Posterior cingulate gyrus (tissue), 11 donors: ENCODE measurements at regions not wholly inside any gene's neighbourhood (a gene's known extent, or its start where the extent isn't known, plus 50 kb on each side); places are given as distances from the start of the nearest gene placed in this dataset.

Source experiments
- DNase-seq, 10 donors: peaks; one replicate each; pipeline versions ENCODE4 v3.0.0 to v3.0.0-alpha.2; 2020 to 2021; ENCODE audit warnings: mixed read lengths in 3 of 10
- intact Hi-C: fragments of 100-400 bp; cut with DNase I; formaldehyde crosslinking; loops from one replicate; pipeline ENCODE4 v1.15.1; 2023

DNA sequence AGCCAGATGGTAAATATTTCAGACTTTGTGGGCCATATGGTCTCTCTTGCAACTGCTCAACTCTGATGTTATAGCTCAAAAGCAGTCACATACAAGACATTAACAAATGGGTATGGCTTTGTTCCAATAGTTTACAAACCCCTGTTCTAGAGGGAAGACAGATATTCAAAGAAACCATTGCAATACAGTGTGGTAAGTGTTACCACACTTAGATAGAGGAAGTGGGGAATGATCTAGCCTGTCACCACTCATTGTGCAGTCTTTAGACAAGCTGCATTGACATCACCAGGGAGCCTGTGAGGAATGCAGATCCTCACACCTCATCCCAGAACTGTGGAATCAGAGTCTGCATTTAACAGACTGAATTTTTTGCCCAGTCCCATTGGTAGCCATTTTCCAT is 80.0 kb upstream of the RGS6 start:
- DNase-seq: no peak
- intact Hi-C loops: no loop called here

DNA sequence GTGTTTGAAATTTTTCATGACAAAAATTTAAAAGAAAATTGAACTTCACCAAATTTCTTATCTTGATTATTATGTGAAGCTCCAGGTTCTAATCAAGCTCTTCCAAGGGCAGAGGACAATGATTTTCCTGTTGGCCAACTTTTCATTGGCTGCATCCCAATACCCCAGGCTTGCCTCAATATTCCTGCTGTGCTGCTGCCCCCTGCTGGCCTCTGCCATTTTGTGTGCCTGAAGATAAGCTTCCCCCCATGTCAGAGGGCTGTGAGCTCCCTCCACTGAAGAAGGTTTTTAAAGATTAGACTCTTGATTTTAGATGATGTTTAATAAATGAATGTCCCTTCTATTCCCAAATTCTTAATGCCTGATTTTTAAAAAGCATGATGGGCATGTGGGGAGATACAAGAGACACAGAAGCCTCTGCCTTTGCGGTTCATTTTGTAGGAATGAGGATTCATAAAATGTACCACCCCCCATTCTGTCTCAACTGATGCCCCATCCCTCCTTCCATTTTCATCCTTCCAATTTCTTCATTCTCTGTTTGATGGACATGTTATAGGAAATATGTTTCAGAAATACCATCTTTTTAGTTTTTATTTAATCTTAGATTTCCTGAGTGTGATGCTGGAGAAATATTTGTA is 76.7 kb upstream of the RGS6 start:
- DNase-seq: peak in 9 of 10 donors; percentile 12 to 89 (median 53)

DNA sequence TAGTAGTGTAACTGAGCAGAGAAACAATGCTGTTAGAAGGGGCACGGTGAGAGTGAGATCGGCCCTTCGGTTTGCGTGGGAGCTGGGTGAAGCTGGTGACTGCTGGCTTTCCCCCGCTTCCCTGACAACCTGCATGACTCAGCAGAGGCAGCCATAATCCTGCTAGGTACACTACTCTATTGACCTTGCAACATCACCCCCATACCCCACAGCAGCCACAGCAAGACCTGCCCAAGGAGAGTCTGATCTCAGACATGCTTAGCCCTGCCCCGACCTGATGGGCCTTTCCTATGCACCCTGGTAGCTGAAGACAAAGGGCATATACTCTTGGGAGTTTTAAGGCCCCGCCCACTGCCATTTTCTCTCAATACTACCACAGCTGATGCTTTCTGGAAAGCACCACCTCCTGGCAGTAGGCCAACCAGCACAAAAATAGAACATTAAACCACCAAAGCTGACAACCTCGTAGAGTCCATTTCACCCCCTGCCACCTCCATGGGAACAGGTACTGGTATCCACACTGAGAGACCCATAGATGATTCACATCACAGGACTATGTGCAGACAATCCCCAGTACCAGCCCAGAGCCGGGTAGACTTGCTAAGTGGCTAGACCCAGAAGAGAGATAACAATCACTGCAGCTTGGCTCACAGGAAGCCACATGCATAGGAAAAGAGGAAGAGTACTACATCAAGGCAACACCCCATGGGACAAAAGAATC is 75.9 kb upstream of the RGS6 start:
- intact Hi-C loops: no loop called here

More for the DNA sequence above, 76.7 kb upstream of the RGS6 start:
- intact Hi-C loops: no loop called here

DNA sequence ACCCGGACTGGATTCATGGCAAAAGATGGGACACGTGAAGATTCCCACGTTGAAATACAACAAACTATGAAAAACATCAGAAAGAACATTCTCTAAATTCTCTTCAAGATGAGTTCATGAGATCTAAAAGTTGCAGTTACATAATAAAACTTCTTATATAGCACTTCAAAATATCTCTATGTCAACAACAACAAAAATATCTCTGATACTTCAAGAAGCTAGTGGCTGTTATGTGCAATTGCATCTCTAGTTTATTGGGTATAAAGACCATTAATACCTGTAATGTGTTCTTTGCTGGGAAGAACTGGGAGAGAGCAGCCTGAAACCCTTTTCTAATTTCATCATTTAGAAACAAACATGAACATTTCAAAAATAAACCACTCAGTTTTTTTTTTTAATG is 69.2 kb upstream of the RGS6 start:
- intact Hi-C loops: no loop called here
- no peak for DNase-seq

More for the DNA sequence above, 75.9 kb upstream of the RGS6 start:
- DNase-seq: no peak

DNA sequence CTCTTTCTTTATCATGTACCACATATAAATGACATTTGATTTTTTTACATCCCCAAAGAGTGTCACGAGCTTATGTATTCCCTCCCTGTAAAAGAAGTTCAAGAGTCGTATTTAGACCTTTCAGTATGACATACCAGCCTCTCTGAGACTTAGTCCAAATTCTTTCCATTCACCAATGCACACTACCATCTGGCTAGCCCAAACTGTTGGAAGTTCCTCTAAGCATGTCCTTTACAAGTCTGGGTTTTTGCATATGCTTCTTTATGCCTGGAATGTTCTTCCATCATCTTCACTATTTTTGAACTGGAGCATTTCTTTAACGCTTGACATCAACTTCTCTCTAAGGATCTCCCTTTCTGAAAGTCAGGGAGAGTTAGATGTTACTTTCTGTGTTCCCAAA is 68.5 kb upstream of the RGS6 start:
- no peak for DNase-seq
- intact Hi-C loops: no loop called here
